Activated CD4-positive, alpha-beta T cell treated with anti-CD3 and anti-CD28 coated beads, Interleukin-2, Interleukin-6, amounts not matched to agents 100 ng/mL and 50 ng/mL, durations not matched to agents 16 hours and 8 hours (primary cell): ENCODE measurements at regions not wholly inside any gene's neighbourhood (a gene's known extent, or its start where the extent isn't known, plus 50 kb on each side); places are given as distances from the start of the nearest gene placed in this dataset.

ENCODE experiments used
- DNase-seq: peaks from one replicate; pipeline ENCODE4 v3.0.0-alpha.2; 2020

DNA sequence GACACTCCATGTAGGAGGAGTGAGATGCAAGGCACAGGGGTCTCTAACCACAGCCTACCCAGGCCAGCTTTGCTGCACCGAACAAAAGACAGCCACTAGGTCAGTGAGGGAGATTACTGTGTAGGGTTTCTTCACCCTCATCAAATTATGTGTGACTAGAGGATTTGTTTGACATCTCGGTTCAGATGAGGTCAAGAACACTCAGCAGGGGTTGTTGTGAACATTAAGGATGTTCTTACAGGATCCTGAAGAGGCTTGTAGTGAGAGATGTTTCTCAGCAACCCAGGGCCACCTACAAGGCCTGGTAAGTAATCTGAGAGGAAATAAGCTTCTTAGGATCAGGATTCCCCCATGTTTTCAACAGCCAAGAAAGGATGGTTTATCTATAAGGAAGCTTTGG lies 202.1 kb downstream of the NXPE2 start:
- DNase-seq, result no peak

DNA sequence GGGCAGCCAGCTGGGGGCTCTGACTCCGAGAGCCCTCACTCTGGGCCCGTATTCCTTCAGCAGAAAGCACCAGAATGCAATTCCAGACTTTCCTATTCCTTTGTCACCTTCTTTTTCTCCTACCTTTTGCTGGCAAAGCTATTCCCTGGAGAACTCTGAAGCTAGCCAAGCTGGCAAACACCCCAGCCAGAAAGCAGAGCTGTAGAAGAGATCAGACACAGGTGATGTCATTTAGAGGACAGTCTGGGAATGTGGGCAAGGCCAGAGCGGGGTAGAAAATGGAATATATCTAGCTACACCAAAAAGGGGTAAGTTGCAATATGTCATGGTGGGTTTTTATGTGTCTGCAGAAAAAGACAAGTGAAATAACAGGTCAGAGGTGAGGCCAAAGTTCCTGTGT lies 205.1 kb downstream of the NXPE2 start:
- no peak for DNase-seq

DNA sequence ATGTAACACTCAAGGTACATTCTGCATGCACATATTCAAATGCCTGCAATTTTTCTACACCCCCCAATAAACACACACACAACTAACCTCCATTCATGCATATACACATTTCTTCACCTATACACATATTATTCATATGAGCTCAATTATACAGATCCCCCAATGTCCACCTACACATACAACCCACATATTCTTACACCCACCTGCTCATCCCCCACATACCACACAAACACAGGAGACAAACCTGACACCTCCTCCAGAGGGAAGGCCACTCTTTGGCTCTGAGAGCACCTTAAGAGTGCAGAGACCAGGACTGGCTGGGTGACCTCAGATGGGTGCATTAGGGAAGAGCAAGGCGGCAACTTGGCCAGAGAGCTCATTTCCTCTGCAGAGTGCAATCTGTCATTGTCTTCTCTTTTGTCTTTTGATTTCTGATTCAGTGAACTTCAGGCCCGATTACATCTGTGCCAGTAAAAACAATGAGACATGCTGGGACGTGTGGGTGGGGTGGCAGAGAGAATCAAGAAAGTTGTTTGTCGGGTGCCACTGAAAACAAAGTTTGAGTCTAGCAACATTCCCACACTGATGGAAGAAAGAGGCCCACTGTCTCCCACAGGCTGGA lies 208.4 kb downstream of the NXPE2 start:
- DNase-seq, result no peak

DNA sequence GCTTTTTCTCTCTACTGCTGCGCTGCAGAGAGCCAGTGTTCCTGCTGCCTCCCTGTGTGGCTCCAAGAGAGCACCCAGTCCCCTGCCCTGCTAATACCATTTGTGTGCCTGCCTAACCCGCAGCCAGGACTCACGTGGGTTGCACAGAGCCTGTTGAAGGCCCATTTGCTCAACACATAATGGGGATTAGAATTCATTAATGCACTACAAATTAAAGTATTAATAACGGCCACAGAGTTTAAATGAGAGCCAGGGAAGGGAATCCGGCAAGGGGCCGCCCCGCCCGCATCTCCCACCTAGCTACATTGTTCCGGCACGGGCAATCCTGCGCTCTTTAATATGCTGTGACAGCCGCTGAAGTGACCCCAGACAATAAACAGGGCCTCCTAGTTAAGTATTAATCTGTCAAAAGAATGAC lies 211.3 kb downstream of the NXPE2 start:
- no peak for DNase-seq

DNA sequence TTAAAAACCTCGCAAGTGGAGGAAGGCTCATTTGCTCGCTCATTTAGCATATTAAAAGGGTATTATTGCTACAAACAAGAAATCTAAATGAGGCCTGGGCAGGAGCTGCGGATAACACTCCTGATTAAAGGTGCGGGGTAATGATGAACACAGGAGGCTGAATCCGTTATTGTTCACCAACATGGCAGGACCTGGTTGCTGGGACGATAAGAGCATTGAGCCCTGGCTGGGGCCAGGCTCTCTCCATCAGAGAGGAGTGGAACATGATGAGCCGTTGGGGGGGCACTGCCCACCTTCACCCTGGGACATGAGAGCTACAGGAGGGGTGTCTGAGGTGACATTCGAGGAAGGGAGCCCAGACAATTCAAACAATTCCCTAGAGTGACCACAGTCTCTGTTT lies 211.7 kb downstream of the NXPE2 start:
- no peak for DNase-seq

DNA sequence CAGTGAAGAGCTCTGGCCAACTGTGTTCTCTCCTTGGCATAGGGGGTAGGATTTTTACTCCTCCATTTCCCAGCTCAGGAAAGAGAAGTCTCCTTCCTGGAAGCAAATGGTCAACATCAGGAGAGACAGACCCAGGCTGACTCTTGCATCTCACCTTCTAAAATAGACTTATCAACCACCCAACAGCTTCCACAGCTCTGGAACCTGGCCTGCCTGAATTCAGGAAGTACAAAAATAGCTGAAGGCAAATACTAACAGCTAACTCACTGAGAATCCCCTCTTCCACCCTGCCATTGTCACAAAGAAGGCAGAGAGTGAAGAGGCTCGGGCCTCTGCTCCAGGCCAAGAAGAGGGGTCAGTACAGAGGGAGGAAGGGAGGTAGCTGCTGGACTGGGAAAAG lies 213.6 kb downstream of the NXPE2 start:
- DNase-seq, result no peak

DNA sequence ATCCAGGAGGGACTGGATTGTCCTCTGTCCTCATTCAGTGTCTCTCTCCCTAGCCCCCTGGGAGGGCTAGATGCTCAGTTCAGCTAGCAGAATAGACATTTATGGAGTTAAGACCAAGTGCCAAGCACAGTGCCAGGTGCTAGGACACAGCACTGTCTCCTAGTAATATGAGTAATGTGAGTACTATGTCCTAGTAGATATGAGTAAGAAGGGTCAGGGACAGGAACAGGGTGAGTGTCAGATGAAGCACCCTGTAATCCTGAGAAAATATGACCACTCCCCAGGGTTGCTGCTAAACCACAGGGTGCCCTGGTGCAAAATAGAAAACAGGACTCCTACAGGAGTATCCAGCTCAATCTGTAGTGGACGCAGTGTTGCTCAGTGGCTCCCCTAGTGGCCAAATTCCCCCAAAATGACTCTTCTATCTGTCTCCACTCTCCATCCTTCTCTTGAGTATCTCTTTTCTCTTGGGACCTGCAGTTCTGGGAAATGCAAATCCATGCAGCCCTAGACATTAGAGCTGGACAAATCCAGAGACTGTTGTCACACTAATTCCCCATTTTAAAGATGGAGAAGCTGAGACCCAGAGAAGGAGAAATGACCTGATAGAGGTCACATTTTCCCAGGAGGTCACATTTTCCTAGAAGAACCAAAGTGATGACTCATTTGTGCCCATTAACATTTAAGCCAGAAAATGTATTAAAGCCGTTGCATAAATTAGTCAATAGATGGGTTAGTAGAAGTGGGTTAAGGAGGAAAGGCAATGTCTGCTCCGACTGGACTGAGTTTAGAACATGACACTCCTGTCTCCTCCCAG lies 214.3 kb downstream of the NXPE2 start:
- peak; percentile 27 for DNase-seq

DNA sequence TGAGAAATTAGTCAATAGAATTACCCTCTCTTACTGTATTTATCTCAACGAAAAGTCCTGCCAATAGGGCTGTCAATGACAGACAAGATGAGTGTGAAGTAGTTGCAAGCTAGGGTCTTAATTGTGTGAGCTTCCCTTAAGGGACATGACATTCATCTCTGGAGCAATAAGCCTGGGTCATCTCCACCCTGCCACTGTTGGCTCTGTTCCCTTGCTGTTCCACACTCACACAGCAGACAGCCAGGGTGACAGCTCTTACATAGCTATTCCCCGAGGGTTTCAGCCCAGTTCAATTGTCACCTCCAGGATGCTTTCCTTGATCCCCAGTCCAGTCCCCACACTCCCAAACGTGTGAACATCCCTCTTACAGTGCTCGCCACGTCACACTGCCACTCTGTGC lies 215.0 kb downstream of the NXPE2 start:
- DNase-seq, result no peak

DNA sequence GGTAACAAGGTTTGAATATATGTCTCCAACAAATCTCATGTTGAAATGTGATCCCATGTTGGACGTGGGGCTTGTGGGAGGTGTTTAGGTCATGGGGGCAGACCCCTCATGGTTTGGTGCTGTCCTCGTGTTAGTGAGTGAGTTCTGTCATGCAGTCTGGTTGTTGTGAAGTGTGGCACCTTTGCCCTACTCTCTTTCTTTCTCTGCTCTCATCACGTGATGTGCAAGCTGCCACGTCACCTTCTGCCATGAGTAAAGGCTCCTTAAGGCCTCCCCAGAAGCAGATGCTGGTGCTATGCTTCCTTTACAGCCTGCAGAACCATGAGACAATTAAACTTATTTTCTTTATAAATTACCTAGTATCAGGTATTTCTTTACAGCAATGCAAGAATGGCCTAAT lies 218.3 kb downstream of the NXPE2 start:
- no peak for DNase-seq

DNA sequence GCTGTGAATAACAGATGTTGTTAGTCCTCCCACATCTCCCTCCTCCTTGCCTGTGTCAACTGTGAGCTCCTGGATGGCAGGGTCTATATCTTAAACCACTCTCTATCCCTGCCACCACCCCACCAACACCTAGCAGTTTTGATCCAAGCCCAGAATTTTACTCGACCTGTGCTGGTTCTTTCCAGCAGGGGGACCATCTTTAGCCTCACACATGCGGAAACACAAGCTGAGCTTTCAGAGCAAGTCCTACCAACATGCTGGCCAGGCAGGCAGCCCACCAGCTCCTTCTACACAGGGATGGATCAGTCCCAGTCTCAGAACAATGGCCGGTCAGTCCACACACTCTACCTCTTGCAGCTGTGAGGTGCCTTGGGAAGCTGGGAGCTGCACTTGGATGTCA lies 231.5 kb downstream of the NXPE2 start:
- DNase-seq, result no peak

DNA sequence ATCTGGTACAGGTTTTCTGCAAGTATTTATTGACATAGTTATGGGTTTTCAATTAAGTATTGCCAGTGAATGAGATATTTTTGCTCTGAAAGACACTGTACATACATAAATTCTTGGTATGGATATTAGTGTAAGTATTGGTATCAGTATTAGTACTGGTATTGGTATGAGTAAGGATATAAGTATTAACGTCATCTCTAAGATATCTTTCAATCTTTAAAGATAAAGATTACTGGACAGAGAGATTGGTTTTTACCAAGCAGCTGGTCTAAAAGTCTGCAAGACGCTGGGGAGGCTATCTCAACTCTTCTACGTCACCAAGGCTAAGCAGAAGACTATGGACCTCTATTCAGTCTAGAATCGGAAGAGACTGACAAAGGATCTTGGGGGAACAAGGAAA lies 234.5 kb downstream of the NXPE2 start:
- no peak for DNase-seq

DNA sequence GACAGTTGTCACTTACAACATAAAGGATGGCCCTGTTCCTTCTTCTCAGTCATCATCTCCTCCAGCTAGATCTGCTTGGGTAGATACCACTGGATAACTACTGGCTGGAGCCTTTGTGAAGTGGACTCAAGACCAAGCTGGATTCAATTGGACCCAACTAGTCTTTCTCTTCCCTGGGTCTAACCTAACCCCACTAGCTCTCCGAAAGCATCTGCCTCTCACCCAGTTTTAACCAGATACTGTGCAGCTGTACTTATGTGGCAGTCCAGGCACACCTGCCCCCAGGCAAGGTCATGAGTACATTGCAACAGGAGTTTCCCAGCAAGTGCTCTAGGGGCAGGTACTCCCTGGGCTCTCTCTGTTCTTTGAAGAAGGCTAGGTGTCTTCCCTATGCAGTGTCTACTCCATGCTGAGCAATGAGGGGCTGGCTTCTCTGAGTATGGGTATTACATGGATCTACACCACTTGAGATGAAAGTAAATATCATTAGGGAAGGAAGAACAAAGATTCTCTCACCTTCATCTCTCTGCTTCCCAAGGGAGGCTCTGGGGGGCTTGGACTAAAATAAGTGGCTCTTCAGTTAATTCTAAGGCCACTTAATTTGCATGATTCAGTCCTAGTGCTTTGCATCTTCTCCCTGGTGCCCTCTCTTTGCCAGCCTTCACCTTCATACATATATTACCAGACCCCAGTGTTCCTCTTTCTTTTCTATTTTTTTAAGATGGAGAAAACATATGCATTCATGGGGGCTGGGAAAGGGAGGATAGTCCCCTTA lies 236.1 kb downstream of the NXPE2 start:
- DNase-seq, result no peak

DNA sequence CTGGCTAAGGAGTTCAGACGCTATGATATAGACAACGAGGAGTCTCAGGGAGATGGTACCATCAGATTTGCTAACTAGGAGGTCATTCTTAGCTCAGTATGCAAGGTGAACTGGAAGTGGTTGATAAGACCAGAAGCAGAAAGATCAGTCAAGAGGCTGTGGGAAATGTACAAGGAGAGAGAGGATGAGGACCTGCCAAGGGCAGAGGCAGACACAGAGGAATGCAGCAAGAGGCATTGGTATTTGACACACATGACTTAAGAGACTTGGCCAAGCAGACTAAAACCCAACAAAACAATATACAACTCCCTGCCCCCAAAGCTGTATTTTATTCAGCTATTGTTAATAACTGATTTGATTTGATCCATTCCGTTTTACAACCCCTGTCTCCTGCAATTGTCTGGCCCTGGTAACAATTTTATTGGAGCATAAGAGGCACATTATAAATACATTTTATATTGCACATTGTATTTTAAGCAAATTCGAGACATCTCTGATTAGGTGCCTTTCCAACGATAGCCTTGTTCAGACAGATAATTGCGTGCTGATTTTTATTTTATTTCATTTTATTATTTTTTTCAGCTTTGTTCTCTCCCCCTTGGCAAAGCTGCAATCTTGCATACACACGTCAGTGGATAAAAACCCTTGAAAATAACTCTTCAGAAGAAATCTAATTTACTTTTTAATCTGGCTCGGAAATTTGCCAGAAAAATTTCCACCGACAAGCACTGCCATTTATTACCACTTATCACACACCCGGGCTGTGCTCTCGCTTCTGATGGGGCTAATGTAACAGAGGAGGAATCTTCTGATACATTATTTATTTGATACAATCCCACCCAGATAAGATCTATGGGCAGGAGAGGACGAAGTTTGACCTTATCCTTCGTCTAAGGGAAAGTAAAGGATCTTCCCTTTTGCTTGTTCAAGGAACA lies 237.8 kb downstream of the NXPE2 start:
- DNase-seq, result no peak

DNA sequence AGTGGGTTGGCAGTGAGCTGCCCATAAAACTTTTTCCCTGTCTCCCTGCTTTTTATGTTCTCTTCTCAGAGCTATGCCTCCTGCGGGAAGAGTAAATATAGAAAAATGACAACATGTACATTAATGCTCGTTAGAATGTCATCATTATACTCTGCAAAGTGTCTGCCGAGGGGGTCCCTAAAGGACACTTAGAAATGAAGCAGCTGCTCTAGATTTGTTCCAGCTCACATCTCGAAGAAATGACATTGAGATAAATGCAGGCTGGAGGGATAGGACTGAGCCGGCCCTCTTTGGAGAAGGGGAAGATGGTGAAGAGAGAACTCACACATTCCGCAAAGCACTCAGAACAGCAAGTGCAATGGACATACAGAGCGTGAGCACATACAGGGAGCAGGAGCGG lies 240.0 kb downstream of the NXPE2 start:
- no peak for DNase-seq

DNA sequence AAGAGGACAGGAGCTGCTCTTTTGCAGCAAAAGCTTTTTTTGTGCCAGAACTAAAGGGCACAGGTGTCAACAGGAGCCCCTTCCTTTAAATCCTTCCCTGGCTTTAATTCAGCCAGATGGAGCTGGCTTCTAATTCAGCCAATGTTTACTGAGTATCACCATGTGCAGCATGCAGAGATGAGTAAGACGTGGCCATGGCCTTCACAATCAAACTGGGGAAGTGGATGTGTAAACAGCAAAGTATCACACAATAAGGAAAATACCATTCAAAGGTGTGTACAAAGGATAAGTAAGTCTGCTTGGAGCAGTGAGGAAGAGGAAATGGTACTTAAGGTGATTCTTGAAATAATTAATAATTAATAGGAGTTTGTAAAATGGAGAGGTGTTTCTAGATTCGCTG lies 243.4 kb downstream of the NXPE2 start:
- DNase-seq, result no peak

DNA sequence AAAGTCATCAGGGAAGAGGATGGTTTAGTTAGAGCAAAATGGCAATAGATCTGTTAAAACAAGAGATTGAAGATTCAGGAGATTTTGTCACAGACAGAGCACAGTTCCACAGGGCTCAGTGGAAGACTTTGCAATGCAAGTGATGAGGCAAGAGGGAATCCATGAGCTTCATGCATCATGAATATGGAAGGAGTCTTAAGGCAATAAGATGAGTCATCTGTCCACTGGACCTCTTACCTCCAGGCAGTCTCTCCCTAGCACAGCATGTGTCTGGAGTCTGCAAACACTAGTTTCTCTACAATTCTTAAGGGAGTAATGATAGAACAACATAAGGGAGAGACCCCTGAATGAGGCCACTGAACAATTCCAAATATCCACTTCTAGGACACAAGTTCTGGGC lies 245.7 kb downstream of the NXPE2 start:
- DNase-seq, result no peak

DNA sequence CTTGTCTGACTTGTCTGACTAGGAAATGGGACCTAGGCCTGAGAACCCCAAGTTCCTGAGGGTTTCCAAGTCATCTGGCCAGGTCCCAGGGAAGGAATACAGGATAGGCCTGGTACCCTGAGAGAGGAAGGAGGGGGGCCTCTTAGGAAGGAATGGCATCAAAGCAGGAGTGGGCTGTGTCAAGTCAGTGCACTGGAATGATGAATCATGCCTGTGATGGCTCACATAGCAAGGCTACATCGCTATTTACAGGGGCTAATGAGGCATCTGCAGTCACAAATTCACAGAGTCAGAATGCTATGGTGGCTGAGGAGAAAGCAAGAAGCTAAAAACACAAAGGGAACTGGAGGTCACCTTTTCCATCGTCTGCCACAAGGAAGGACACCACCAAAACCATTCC lies 247.3 kb downstream of the NXPE2 start:
- DNase-seq, result no peak

DNA sequence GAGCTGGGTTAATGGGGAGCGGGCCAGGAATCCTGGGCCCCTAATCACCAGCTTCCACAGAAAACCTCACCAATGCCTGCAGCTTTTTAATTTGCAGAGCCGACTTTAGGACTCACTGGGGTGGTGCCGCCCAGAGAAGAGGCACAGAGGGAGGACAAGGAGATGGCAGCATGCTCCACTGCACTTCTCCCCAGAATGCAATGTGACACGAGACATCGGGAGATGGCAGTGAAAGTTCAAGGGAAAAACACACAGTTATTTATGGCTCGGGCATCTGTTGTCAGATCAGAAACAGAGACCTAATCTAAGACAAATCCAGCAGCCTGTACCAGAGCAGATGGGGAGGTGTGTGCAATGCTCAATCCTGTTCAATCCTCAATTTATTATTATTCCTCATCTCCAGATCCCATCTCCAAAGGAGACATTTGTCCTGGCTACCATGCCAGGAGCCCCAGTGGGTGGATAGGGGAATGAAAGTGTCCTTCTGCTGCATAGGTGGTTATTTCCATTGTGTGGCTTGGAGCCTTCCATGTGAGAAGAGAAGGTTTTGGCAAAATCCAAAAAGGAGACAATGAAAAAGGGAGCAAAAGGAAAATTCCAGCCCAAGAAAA lies 250.0 kb downstream of the NXPE2 start:
- no peak for DNase-seq

DNA sequence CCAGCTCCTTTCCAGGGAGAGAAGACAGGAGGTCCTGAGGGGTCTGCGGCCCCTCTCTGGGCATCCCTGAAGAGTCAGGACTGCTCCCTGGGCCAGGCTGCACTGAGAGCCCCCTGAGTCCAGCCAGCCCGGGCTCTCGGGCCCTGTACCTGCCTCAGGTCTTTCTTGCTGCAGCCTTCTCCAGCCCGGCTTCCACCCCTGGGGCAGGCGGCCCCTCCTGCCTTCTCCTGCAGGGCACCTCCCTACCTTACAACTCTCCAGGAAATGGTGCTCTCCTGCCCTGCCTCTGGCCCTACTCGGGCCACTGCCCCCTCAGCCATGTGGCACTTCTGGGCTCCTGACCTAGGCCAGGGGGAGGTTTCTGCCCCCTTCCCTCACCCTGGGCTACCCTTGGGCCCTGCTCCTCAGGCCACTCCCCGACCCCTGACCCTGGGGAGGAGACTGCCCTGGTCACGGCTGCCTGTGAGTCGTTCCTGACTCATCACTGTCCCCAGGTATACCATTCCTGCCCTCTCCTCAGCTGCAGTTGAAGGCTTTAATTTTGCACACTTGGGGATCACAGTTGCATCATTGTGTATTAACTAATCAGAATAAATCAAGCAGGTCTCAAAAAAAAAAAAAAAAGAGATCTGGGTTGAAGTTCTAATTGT lies 251.1 kb downstream of the NXPE2 start:
- DNase-seq, result no peak

DNA sequence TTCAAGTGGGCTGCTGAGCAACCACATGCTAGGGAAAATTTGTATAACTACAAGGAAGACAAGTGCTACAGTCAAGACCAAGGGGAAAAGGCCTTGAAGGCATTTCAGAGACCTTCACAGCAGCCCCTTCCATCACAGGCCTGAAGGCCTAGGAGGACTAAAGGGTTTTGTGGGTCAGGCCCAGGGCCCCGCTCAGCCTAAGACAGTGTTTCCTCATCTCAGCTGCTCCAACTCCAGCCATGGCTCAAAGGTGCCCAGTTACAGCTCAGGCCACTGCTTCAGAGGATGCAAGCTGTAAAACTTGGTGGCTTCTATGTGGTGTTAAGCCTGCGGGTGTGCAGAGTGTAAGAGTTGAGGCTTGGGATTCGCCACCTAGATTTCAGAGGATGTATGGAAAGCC lies 260.5 kb downstream of the NXPE2 start:
- DNase-seq, result no peak

DNA sequence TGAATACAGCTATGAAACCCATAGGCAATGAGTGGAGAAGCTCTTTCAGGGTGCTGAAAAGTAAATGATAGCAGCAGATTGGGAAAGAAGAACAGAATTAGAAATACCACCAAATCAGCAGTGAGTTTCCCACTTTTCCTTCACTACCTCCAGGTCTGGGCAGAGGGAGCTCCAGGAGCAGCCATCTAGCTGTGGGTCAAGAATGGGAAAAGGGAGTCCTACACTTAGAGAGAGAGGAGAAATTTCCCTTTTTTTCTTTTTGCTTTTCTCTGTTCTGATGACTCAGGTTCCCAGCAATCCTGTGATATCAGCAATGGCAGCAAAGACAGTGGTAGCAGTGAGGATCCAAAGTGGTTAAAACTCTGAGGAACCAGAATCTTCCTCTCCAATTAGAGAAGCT lies 263.9 kb downstream of the NXPE2 start:
- DNase-seq, result no peak
